GM12873 (cell line): ENCODE measurements at regions not wholly inside any gene's neighbourhood (a gene's known extent, or its start where the extent isn't known, plus 50 kb on each side); places are given as distances from the start of the nearest gene placed in this dataset.

Experiments used
- CTCF ChIP-seq: IDR thresholded peaks from 2 replicates; pipeline ENCODE4 v1.5.1; 2012; ENCODE audit warnings: low read depth, mild to moderate bottlenecking, moderate library complexity, low read length, control low read depth; ENCODE audit not compliant: insufficient read depth; ENCODE audit errors: missing control alignments

GRCh38 chr12:83220774-83221173 lies 534.1 kb downstream of the TMTC2 start:
- no peak for TF ChIP-seq CTCF

- TF ChIP-seq CTCF = no peak
Observed at GRCh38 chr12:83216230-83216629, 529.5 kb downstream of the TMTC2 start.

- no peak for TF ChIP-seq CTCF
Observed at GRCh38 chr12:83214185-83214584, 527.5 kb downstream of the TMTC2 start.

- TF ChIP-seq CTCF = no peak
Observed at GRCh38 chr12:83210933-83211332, 524.2 kb downstream of the TMTC2 start.

GRCh38 chr12:83199069-83199468 lies 512.4 kb downstream of the TMTC2 start:
- TF ChIP-seq CTCF = no peak

GRCh38 chr12:83198291-83199015 lies 511.7 kb downstream of the TMTC2 start:
- TF ChIP-seq CTCF = no peak

- no peak for TF ChIP-seq CTCF
Observed at GRCh38 chr12:83197483-83197914, 510.8 kb downstream of the TMTC2 start.
